SW480 (cell line): ENCODE measurements at regions not wholly inside any gene's neighbourhood (a gene's known extent, or its start where the extent isn't known, plus 50 kb on each side); places are given as distances from the start of the nearest gene placed in this dataset.
"Not testable (repeated sequence)": the region's sequence is repeated elsewhere in the genome, so short reads cannot be mapped to it uniquely, and the experiment has no call there.

ENCODE experiments used
- DNase-seq: peaks from one replicate; pipeline ENCODE4 v3.0.0-alpha.2; 2016; ENCODE audit warnings: low spot score

GRCh38 chr18:60015826-60016225, 116.0 kb downstream of the PMAIP1 start:
- DNase-seq = not testable (repeated sequence)

GRCh38 chr18:60013148-60013547, 113.4 kb downstream of the PMAIP1 start:
- not testable (repeated sequence) for DNase-seq

- no peak for DNase-seq
Measured at GRCh38 chr18:60010984-60011383, 111.2 kb downstream of the PMAIP1 start.

- no peak for DNase-seq
Measured at GRCh38 chr18:60010513-60010912, 110.7 kb downstream of the PMAIP1 start.

- no peak for DNase-seq
Measured at GRCh38 chr18:60007661-60008060, 107.9 kb downstream of the PMAIP1 start.

GRCh38 chr18:60003610-60004185, 103.9 kb downstream of the PMAIP1 start:
- no peak for DNase-seq

- peak; percentile 30 for DNase-seq
Measured at GRCh38 chr18:59996370-59996966, 96.7 kb downstream of the PMAIP1 start.

GRCh38 chr18:59994357-59994756, 94.6 kb downstream of the PMAIP1 start:
- peak; percentile 10 for DNase-seq

- DNase-seq = no peak
Measured at GRCh38 chr18:59993560-59993959, 93.8 kb downstream of the PMAIP1 start.

GRCh38 chr18:59990121-59990823, 90.5 kb downstream of the PMAIP1 start:
- DNase-seq = peak; percentile 62

GRCh38 chr18:59988098-59988706, 88.4 kb downstream of the PMAIP1 start:
- peak; percentile 50 for DNase-seq

GRCh38 chr18:59987102-59987501, 87.3 kb downstream of the PMAIP1 start:
- no peak for DNase-seq

GRCh38 chr18:59986139-59986538, 86.3 kb downstream of the PMAIP1 start:
- no peak for DNase-seq

- DNase-seq = no peak
Measured at GRCh38 chr18:59985289-59985688, 85.5 kb downstream of the PMAIP1 start.

GRCh38 chr18:59983506-59983905, 83.7 kb downstream of the PMAIP1 start:
- no peak for DNase-seq

GRCh38 chr18:59980188-59980637, 80.4 kb downstream of the PMAIP1 start:
- no peak for DNase-seq

GRCh38 chr18:59971871-59972428, 72.2 kb downstream of the PMAIP1 start:
- no peak for DNase-seq

GRCh38 chr18:59971144-59971543, 71.3 kb downstream of the PMAIP1 start:
- DNase-seq = not testable (repeated sequence)

- not testable (repeated sequence) for DNase-seq
Measured at GRCh38 chr18:59969477-59970028, 69.8 kb downstream of the PMAIP1 start.

GRCh38 chr18:59968583-59968982, 68.8 kb downstream of the PMAIP1 start:
- DNase-seq = no peak

GRCh38 chr18:59967878-59968277, 68.1 kb downstream of the PMAIP1 start:
- DNase-seq = no peak

- no peak for DNase-seq
Measured at GRCh38 chr18:59966913-59967312, 67.1 kb downstream of the PMAIP1 start.
